IMR-90 (cell line): ENCODE measurements at regions not wholly inside any gene's neighbourhood (a gene's known extent, or its start where the extent isn't known, plus 50 kb on each side); places are given as distances from the start of the nearest gene placed in this dataset.

Experiments
- BHLHE40 ChIP-seq: fragments of 150-350 bp; IDR thresholded peaks from 2 replicates; pipeline ENCODE4 v1.6.1; 2016; ENCODE audit warnings: mild to moderate bottlenecking, low read depth, low read length
- CHD1 ChIP-seq: IDR thresholded peaks from 2 replicates; pipeline ENCODE4 v1.6.1; 2012; ENCODE audit warnings: low read depth, low read length, improper control_type of control experiment
- CTCF ChIP-seq: conservative IDR thresholded peaks from 2 replicates; pipeline ENCODE4 v1.5.1; 2012; ENCODE audit warnings: mild to moderate bottlenecking, low read depth, low read length, improper control_type of control experiment
- MAFK ChIP-seq: IDR thresholded peaks from 2 replicates; pipeline ENCODE4 v1.6.1; 2012; ENCODE audit warnings: low read depth, low read length, improper control_type of control experiment
- MAZ ChIP-seq: IDR thresholded peaks from 2 replicates; pipeline ENCODE4 v1.6.1; 2012; ENCODE audit warnings: low read depth, mild to moderate bottlenecking, low read length, improper control_type of control experiment, moderate library complexity, borderline replicate concordance
- MXI1 ChIP-seq: IDR thresholded peaks from 2 replicates; pipeline ENCODE4 v1.6.1; 2012; ENCODE audit warnings: low read depth, mild to moderate bottlenecking, low read length, moderate library complexity, borderline replicate concordance
- NFE2L2 ChIP-seq: fragments of 150-350 bp; IDR thresholded peaks from 2 replicates; pipeline ENCODE4 v1.6.1; 2016; ENCODE audit warnings: low read depth, mild to moderate bottlenecking, low read length
- POLR2A ChIP-seq: IDR thresholded peaks from 2 replicates; pipeline ENCODE4 v1.6.1; 2012; ENCODE audit warnings: mild to moderate bottlenecking, low read depth, low read length
- RAD21 ChIP-seq: IDR thresholded peaks from 2 replicates; pipeline ENCODE4 v1.6.1; 2012; ENCODE audit warnings: low read length, improper control_type of control experiment
- RFX5 ChIP-seq: IDR thresholded peaks from 2 replicates; pipeline ENCODE4 v1.8.0; 2012; ENCODE audit warnings: low read depth, mild to moderate bottlenecking, low read length, moderate library complexity
- SMC3 ChIP-seq: fragments of 150-350 bp; IDR thresholded peaks from 2 replicates; pipeline ENCODE4 v1.6.1; 2016; ENCODE audit warnings: low read depth, mild to moderate bottlenecking, antibody characterized with exemption, low read length, moderate library complexity
- USF2 ChIP-seq: fragments of 150-350 bp; IDR thresholded peaks from 2 replicates; pipeline ENCODE4 v1.6.1; 2017; ENCODE audit warnings: mild to moderate bottlenecking, antibody characterized with exemption, low read length, low read depth
- TF ChIP-seq, protein P1 (sequence below): fragments of 150-350 bp; IDR thresholded peaks from 2 replicates; pipeline ENCODE4 v1.6.1; 2016; ENCODE audit warnings: low read depth, mild to moderate bottlenecking, low read length, moderate library complexity, borderline replicate concordance

GRCh38 chr10:58109731-58110130 lies 158.0 kb downstream of the IPMK start:
- TF ChIP-seq USF2 (no peak), RAD21 (no peak), CTCF (no peak), SMC3 (no peak), POLR2A (no peak), BHLHE40 (no peak), RFX5 (no peak), MXI1 (no peak), CHD1 (no peak), MAFK (no peak), MAZ (no peak), NFE2L2 (no peak)
- TF ChIP-seq, protein P1, sequence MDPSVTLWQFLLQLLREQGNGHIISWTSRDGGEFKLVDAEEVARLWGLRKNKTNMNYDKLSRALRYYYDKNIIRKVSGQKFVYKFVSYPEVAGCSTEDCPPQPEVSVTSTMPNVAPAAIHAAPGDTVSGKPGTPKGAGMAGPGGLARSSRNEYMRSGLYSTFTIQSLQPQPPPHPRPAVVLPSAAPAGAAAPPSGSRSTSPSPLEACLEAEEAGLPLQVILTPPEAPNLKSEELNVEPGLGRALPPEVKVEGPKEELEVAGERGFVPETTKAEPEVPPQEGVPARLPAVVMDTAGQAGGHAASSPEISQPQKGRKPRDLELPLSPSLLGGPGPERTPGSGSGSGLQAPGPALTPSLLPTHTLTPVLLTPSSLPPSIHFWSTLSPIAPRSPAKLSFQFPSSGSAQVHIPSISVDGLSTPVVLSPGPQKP: no peak
